Astrocyte (in vitro differentiated cells and primary cell): ENCODE measurements at regions not wholly inside any gene's neighbourhood (a gene's known extent, or its start where the extent isn't known, plus 50 kb on each side); places are given as distances from the start of the nearest gene placed in this dataset.

Source experiments
- DNase-seq: peaks from one replicate; pipeline ENCODE4 v3.0.0-alpha.2; 2010; ENCODE audit warnings: low read depth
- FAIRE-seq: peaks from 2 replicates; lab custom pipeline; 2011; peaks lifted over from hg19 to GRCh38; lab: Jason Lieb, UNC
- H2AFZ ChIP-seq: 2 replicates; pipeline ENCODE4 v1.6.0; 2012; ENCODE audit warnings: low read depth, low read length, inconsistent platforms
- H3K27ac ChIP-seq: 2 replicates; pipeline ENCODE4 v1.5.1; 2011; ENCODE audit warnings: low read depth, low read length, inconsistent platforms
- H3K27me3 ChIP-seq: 2 replicates; pipeline ENCODE4 v1.6.0; 2011; ENCODE audit warnings: low read length, inconsistent platforms; ENCODE audit not compliant: insufficient read depth
- H3K36me3 ChIP-seq: 2 replicates; pipeline ENCODE4 v1.5.1; 2011; ENCODE audit warnings: low read length, inconsistent platforms; ENCODE audit not compliant: insufficient read depth
- H3K4me1 ChIP-seq: 2 replicates; pipeline ENCODE4 v1.5.1; 2011; ENCODE audit warnings: low read length, inconsistent platforms; ENCODE audit not compliant: insufficient read depth
- H3K4me2 ChIP-seq: 2 replicates; pipeline ENCODE4 v1.6.0; 2012; ENCODE audit warnings: low read length, inconsistent platforms
- H3K4me3 ChIP-seq: 2 replicates; pipeline ENCODE4 v1.5.1; 2011; ENCODE audit warnings: low read depth, mild to moderate bottlenecking, low read length, inconsistent platforms; ENCODE audit not compliant: insufficient read depth
- H3K79me2 ChIP-seq: 2 replicates; pipeline ENCODE4 v1.6.0; 2012; ENCODE audit warnings: mild to moderate bottlenecking, low read length, inconsistent platforms; ENCODE audit not compliant: insufficient read depth
- H3K9ac ChIP-seq: 2 replicates; pipeline ENCODE4 v1.6.0; 2012; ENCODE audit warnings: mild to moderate bottlenecking, low read length, inconsistent platforms
- H3K9me3 ChIP-seq: 2 replicates; pipeline ENCODE4 v1.5.1; 2012; ENCODE audit warnings: low read depth, mild to moderate bottlenecking, low read length, inconsistent platforms; ENCODE audit not compliant: insufficient read depth
- H4K20me1 ChIP-seq: 2 replicates; pipeline ENCODE4 v1.6.0; 2012; ENCODE audit warnings: low read length, inconsistent platforms; ENCODE audit not compliant: insufficient read depth
- H3K27ac Mint-ChIP-seq: one replicate; pipeline ENCODE4 v1.8.0; 2021; ENCODE audit warnings: mild to moderate bottlenecking, mixed read lengths; ENCODE audit not compliant: unreplicated experiment
- H3K27me3 Mint-ChIP-seq: one replicate; pipeline ENCODE4 v1.8.0; 2021; ENCODE audit warnings: low read depth, mixed read lengths; ENCODE audit not compliant: unreplicated experiment
- H3K36me3 Mint-ChIP-seq: one replicate; pipeline ENCODE4 v1.8.0; 2021; ENCODE audit warnings: low read depth, mixed read lengths; ENCODE audit not compliant: unreplicated experiment
- H3K4me1 Mint-ChIP-seq: one replicate; pipeline ENCODE4 v1.8.0; 2021; ENCODE audit warnings: low read depth, mixed read lengths; ENCODE audit not compliant: unreplicated experiment
- H3K4me3 Mint-ChIP-seq: one replicate; pipeline ENCODE4 v1.8.0; 2021; ENCODE audit warnings: mild to moderate bottlenecking, moderate library complexity, mixed read lengths; ENCODE audit not compliant: unreplicated experiment
- H3K9me3 Mint-ChIP-seq: one replicate; pipeline ENCODE4 v1.8.0; 2021; ENCODE audit warnings: mild to moderate bottlenecking, mixed read lengths; ENCODE audit not compliant: unreplicated experiment
- EZH2 ChIP-seq: IDR thresholded peaks from 2 replicates; pipeline ENCODE4 v1.6.1; 2012; ENCODE audit warnings: mild to moderate bottlenecking, low read length, inconsistent platforms; ENCODE audit not compliant: insufficient read depth
- TF ChIP-seq, protein P1 (sequence below): IDR thresholded peaks from 2 replicates; pipeline ENCODE4 v1.5.1; 2011; ENCODE audit warnings: low read depth, mild to moderate bottlenecking, inconsistent platforms, low read length, moderate library complexity; ENCODE audit not compliant: insufficient read depth

DNA sequence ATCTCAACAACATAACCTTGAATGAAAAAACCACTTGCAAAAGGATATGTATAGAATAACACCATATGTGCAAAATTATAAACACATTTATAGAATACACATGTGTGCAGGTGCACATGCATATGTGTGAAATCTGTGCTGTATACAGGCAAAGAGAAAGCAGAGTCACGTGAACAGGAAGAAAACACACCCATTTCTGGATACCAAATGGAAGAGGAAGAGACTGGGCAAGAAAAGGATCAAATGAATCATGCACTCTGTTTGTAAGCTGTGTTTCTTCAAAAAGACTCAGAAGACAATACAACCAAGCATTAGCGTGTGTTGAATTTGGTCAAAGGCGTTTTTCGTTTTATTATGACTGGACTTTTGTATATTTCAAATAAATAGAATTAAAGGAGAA lies 111.3 kb upstream of the ERG start:
- no peak overlapping the region for H3K4me3 Mint-ChIP-seq
- TF ChIP-seq EZH2, result no peak
- TF ChIP-seq, protein P1, sequence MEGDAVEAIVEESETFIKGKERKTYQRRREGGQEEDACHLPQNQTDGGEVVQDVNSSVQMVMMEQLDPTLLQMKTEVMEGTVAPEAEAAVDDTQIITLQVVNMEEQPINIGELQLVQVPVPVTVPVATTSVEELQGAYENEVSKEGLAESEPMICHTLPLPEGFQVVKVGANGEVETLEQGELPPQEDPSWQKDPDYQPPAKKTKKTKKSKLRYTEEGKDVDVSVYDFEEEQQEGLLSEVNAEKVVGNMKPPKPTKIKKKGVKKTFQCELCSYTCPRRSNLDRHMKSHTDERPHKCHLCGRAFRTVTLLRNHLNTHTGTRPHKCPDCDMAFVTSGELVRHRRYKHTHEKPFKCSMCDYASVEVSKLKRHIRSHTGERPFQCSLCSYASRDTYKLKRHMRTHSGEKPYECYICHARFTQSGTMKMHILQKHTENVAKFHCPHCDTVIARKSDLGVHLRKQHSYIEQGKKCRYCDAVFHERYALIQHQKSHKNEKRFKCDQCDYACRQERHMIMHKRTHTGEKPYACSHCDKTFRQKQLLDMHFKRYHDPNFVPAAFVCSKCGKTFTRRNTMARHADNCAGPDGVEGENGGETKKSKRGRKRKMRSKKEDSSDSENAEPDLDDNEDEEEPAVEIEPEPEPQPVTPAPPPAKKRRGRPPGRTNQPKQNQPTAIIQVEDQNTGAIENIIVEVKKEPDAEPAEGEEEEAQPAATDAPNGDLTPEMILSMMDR, result no peak
- Histone ChIP-seq H3K4me2 (no peak overlapping the region), H4K20me1 (no peaks in the 10 kb centered on the region), H3K79me2 (no peaks in the 10 kb centered on the region), H3K4me1 (no peaks in the 10 kb centered on the region), H3K27ac (no peak overlapping the region), H3K4me3 (no peak overlapping the region), H3K27me3 (peaks cover 19% of the 10 kb centered on the region), H2AFZ (no peak overlapping the region), H3K9ac (no peak overlapping the region), H3K36me3 (no peaks in the 10 kb centered on the region), H3K9me3 (no peaks in the 10 kb centered on the region)
- DNase-seq (no peak), FAIRE-seq (no peak)
- peaks cover 3% of the 10 kb centered on the region for H3K36me3 Mint-ChIP-seq
- no peak overlapping the region for H3K27ac Mint-ChIP-seq
- peaks cover 5% of the 10 kb centered on the region for H3K9me3 Mint-ChIP-seq
- H3K27me3 Mint-ChIP-seq, result peaks cover 9% of the 10 kb centered on the region
- no peaks in the 10 kb centered on the region for H3K4me1 Mint-ChIP-seq

DNA sequence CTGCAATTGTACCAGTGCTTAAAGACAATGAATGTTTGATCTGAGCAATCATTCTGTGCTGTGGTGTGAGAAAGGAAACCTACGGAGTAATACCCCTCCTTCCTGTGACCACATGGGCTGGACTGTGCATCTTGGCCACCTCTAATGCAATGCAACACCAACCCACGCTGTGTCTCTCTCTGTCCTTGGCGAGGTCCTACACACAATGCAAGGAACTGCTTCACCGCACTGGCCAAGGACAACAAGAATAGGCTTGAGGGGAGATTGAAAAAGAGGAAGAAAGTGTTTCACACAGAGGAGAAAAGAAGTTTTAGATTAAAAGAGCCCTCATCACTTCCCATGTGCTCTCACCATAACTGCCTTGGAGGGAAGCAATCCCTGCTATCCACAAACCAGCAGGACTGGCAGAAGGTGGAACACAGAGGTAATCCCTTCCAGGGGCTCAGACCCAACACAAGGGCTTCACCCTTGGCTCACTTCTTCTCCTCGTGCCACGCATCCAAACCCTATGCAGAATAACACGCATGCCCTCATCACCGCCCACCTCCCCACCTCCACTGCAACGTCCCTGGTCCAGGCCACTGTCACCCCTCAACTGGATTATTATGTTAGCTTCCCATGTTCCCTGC lies 112.5 kb upstream of the ERG start:
- no peak overlapping the region for H2AFZ ChIP-seq
- H3K36me3 Mint-ChIP-seq, result peaks cover 3% of the 10 kb centered on the region
- no peak for FAIRE-seq

DNA sequence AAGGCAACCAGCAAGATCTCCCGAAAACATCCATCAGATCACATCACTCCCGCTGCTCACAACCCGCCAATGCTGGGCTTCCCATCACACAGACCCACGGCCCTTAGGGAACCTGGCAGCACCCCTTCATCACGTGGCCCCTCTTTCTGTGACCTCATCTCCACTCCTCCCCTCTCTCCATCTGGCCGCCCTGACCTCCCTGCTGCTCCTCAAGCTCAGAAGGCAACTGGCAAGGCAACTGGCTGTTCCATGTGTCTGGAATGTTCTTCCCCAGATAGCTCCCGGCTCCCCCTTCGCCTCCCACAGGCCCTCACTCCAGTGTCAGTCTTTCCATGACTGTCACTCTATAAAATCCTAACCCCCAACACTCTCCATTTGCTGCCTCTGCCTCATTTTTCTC lies 113.0 kb upstream of the ERG start:
- no peak overlapping the region for H3K27ac Mint-ChIP-seq
- H3K4me2 ChIP-seq, result no peak overlapping the region
- peaks cover 12% of the 10 kb centered on the region for H3K9me3 Mint-ChIP-seq
- H3K4me1 ChIP-seq, result no peaks in the 10 kb centered on the region
- no peak for TF ChIP-seq EZH2
- TF ChIP-seq, protein P1, result no peak
- no peaks in the 10 kb centered on the region for H3K9me3 ChIP-seq
- no peak overlapping the region for H3K4me3 Mint-ChIP-seq
- H4K20me1 ChIP-seq, result no peaks in the 10 kb centered on the region
- H3K27ac ChIP-seq, result no peak overlapping the region
- H3K36me3 ChIP-seq, result no peaks in the 10 kb centered on the region
- H3K4me3 ChIP-seq, result no peak overlapping the region
- DNase-seq (no peak), FAIRE-seq (no peak)
- H2AFZ ChIP-seq, result no peak overlapping the region
- no peaks in the 10 kb centered on the region for H3K79me2 ChIP-seq
- no peak overlapping the region for H3K9ac ChIP-seq
- peaks cover 14% of the 10 kb centered on the region for H3K27me3 Mint-ChIP-seq
- peaks cover 3% of the 10 kb centered on the region for H3K36me3 Mint-ChIP-seq
- H3K27me3 ChIP-seq, result peaks cover 21% of the 10 kb centered on the region
- H3K4me1 Mint-ChIP-seq, result no peaks in the 10 kb centered on the region

More for the DNA sequence above, 112.5 kb upstream of the ERG start:
- peaks cover 11% of the 10 kb centered on the region for H3K27me3 Mint-ChIP-seq
- Histone ChIP-seq H3K4me2 (no peak overlapping the region), H3K36me3 (no peaks in the 10 kb centered on the region), H3K4me1 (no peaks in the 10 kb centered on the region), H3K9me3 (no peaks in the 10 kb centered on the region), H4K20me1 (no peaks in the 10 kb centered on the region), H3K9ac (no peak overlapping the region), H3K4me3 (no peak overlapping the region), H3K79me2 (no peaks in the 10 kb centered on the region), H3K27me3 (peaks cover 21% of the 10 kb centered on the region), H3K27ac (no peak overlapping the region)
- no peak overlapping the region for H3K4me3 Mint-ChIP-seq
- no peak overlapping the region for H3K27ac Mint-ChIP-seq
- no peak for DNase-seq
- peaks cover 7% of the 10 kb centered on the region for H3K9me3 Mint-ChIP-seq
- H3K4me1 Mint-ChIP-seq, result no peaks in the 10 kb centered on the region
- TF ChIP-seq, protein P1, result no peak
- TF ChIP-seq EZH2, result no peak
